COLO829 (cell line): ENCODE measurements at regions not wholly inside any gene's neighbourhood (a gene's known extent, or its start where the extent isn't known, plus 50 kb on each side); places are given as distances from the start of the nearest gene placed in this dataset.

Experiments
- DNase-seq: peaks from one replicate; pipeline ENCODE4 v3.0.0; 2012; ENCODE audit warnings: low spot score

DNA sequence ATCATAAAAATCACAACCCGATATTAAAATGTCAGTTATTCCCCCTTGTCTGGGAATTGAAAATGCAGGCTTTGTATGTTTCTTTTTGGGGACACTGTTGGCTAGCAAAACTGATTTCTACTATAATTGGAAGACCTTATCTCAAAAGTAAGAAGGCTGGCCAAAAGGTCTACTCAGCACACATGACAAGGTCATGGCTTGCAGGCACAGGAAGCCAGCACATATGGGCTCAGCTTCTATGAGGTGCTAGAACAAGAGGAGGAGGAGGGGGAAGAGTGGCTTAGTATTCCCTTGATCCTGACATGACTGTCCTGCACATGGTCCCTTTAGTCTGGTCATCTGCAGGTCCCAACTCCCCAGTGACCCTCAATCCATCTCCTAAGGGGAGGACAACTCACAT, 681.2 kb downstream of the SQOR start:
- no peak for DNase-seq

DNA sequence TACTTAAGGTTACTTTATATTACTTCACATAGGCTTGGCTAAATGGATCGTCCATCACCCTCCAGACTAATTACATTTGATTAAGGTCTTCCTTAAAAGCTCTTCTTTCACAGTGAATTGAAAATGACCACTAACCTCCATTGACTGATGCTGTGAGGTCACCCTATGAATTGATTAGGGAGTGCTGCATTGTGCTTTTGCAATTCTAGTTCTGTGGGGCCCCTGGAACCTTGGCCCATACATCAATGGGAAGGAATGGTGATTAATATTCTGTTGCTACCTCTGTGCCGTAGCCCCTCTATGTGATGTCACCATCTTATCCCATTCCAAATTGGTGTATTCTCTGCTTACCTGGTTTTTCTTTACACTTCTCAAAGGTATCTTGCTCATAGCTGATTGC, 682.2 kb downstream of the SQOR start:
- no peak for DNase-seq

DNA sequence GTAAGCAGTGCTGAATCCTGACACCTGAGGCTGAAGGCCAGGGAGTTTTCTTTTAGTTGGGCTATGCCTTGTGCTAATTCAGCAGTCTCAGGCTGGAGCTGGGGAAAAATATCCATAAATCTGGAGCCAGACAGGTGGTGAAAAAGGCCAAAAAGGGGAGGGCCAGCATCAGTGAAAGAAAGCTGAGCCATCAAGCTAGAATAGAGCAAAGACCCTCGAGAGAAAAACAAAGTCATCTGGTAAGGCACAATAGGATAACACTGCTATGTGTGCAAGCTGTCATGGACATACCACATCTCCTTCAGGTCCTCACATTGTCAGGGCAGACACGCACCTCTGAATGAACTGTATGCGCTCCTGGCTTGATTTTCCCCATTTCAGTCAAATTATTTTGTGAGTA, 687.9 kb downstream of the SQOR start:
- DNase-seq: no peak

DNA sequence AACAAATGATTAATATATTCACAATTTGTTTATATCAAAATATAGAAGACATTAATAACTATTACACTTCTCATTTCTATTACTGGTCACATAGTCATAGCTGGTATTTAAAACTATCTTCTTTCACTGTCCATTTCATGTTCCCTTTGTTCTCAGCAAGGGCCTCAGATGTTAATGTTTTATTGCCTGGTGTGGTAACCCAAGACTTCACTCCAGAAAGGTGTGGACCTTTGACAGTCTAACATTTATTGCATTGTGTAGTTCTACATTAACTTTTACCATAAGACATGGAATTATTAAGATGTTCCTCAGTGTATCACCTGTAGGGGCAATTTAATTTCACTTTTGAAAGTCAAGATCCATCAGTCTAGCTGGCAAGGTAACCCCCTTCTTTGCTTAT, 691.3 kb downstream of the SQOR start:
- DNase-seq: no peak

DNA sequence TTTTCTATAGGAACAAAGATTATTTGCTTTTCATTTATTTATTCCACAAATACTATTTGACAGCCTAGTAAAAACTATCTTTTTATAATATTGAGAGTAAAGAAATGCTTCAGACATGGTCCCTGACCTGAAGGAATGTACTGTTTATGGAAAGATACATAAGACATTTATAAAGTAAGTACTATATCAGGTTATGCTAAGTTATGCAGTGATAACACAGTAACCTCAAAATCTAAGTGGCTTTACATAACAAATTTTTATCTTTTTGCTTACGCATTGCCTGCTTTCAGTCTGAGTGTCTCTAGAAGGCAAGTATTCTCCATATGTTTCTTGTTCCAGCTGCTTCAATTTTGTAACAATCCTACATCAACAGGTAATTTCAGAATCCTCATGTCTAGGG, 694.0 kb downstream of the SQOR start:
- no peak for DNase-seq

DNA sequence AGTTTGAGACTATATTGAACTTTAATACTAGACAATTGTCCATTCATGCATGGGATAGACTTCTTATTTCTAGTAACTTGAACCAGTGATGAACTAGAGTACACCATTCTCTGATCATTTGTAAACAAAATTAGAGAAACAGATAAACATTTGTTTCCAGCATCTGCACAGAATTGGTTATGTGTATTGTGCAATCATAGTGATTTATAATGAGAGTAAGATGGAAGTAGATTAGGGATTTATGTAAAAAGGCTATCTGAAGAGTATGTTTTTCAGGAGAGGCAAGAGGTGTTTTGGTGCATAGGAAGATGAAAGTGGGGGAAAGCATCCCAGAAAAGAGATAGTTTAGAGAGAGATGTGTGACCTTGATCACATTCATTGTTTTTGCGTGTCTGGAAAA, 695.0 kb downstream of the SQOR start:
- DNase-seq: no peak

DNA sequence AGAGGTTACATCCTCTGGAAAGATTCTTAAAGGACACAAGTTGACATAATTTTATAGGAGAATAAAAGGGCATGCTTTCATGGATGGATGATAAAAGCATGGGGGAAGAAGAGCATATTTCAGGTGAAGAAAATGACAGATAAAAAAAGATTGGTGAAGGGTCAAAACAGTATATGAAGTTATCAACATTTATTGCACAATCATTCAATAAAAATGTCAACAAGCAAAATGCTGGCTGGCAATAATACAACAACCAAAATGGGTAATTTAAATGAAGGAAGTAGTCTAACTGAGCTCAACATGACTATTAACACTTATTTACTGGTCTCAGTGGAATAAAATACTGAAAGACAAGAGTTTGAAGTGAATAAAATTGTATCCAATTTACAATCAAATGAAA, 696.7 kb downstream of the SQOR start:
- no peak for DNase-seq

DNA sequence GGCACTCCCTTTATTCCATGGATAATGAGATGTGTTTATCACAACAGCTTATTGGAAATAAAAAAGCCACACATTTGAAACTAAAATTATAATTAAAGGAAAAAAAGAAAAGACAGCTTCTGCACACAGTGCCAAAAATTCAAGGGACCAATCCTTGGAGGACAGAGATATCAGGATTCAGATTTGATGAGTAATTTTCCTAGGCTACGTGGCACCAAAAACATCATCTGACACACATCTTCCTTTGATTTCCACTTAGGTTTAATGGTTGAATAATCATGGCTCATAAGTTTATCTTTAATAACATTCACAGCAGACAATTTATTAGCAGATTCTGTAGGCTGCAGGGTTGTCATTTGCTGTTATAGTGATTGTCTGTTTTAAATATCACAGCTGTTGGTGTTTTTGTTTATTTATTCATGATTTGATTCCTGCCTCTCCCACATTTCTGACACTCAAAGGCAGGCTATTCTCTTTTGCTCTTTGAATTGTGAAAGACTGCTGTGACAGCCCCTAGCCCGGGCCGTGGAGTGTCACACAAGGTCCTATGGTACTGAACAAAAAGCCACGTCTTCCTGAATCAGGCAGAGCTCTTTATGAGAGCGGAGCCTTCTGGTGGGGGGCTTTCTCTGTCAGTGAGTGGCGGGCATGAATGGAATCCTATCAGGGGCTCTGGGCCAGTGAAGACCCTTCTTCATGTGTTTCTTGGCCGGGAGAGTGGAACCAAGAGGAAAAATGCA, 708.5 kb downstream of the SQOR start:
- DNase-seq: no peak

DNA sequence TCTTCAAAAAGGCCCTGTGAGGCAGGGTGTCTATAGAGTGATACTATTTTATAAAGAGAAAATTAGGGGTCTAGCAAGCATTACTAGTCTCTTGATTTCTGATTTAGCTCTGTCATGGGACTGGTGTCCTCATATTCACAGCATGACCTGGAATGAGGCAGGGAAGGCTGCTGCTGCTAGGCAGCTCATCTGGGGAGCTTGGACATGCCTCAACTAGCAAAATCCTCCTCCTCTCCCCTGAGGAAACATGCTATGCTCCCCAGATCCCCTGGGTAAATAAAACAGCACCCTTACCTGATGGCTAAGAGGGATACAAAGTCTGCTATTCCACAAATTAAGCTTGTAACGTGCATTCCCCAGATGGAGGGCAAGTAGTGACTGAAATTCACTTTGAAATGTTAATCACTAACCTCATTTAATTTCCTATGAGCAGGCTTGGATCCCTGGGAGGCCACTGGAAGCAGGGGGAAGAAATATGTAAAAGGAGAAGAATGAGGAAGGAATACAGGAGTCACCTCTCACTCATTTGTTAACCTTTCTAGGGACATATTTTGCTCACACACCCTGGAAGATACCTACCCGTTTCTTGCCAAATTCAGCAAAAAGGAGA, 709.4 kb downstream of the SQOR start:
- DNase-seq: no peak

DNA sequence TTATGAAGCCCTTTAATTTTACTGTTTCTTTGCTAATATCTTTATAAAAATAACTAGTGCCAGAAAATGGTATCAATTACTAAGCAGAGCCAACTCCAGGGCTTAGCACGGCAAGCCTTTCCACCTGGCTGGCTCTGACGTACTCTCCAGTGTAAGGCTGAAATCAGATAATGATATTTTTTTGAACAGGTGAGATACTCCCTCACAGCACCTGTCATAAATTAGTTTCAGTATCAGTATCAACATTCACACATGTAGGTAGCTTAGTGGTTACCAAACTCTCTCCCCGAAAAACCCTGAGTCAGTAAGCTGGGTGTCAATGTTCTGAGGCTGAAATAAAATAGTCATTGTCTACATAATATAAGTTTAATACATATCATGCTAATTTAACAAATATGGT, 710.1 kb downstream of the SQOR start:
- DNase-seq: no peak

DNA sequence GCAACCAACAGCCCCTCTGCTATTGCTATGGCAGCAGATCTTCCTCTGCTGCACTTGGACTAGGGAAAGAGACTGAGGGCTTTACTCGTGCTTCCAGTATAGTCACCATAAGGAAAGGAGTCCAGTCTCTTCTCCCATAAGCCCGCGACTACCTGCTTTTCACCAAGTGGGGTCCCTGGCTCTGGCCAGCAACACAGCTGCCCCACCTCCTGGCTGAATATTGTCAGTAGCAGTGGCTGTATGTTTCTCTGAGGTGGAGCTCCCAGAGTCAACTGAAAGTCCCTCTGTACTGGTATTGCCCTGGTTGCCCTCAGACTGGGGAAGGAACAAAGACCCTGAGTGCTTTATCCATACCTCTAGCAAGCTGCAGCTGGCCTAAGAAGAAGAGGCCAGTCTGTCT, 719.6 kb downstream of the SQOR start:
- no peak for DNase-seq

DNA sequence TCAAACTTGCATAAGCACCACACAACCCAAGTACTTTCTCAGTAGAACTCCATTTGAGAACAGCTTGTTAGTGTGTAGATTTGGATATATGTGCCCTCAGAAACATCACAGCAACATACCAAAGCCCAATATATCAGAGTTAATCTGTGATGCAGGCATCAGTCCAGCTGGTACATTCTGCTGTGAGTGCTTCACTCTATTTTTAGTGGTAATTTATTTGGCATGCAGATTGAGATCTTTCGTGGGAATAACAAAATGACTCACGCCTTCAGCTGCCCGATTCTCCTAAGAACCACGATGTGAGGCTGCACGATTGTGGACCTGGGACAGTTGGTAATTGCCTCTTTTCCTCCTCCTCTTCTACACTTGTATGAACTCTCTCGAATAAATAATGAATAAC, 730.7 kb downstream of the SQOR start:
- no peak for DNase-seq

DNA sequence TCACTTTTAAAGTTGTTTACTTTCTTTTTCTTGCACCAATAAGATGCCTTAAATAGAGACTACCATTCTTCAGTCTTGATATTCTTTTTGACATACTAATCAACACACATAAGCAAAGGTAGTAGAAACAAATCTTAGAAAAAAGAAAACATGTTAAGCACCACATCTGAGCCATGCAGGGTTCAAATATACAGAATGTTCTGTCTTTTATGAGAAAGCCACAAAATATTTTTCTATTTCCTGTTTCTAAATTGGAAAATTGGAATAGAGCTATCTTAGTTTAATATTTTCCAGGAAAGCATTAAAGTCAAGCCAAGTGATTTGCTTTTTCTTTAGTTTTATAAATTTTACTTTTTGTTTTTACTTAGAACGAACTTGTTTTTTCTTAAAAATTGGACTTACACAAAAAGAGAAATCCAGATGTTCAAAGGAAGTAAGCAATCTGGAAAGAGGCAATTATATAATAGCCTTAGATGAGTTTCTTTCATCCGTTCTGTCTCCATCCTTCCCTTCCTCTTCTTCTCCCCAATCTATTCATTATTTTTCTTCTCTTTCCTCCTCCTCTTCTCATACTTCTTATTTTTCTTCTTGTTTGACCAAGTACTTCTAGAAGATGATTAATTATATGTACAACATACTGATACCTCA, 731.7 kb downstream of the SQOR start:
- DNase-seq: no peak

DNA sequence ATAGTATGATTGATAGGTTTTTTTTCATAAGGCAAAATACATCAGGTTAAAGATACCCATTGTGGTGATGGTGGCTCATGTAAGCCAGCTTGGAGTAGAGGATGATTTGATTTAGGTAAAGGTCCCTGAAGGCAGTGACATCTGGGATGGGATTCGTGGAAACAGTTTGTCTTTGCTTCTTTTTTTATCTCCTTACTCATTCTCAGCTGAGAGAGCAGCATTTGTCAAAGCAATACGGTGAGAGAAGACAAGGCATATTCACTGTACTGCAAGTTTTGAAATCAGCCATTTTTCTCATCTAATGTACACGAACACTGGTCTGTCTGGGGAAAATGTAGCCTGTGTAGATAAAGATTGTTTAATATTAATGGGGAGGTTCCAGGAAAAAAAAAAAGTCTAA, 749.1 kb downstream of the SQOR start:
- DNase-seq: no peak

DNA sequence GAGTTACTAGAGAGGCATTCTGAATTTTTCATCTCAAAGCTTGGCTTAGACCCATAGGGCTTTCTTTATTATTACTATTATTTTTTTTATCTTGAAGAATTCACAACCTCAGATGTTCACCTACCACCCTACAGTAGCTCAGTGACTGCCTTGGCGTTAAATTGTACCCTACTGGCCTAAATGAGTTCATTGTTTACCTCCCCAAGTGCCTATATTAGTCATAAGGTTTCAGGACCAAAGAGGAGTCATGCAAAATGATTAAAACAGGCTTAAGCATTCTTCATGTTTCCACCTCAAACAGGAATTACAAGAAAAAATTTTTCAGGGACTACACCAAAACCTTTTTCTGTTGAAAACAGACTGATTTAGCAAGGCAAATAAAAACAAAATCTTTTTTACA, 751.5 kb downstream of the SQOR start:
- peak; percentile 38 for DNase-seq

DNA sequence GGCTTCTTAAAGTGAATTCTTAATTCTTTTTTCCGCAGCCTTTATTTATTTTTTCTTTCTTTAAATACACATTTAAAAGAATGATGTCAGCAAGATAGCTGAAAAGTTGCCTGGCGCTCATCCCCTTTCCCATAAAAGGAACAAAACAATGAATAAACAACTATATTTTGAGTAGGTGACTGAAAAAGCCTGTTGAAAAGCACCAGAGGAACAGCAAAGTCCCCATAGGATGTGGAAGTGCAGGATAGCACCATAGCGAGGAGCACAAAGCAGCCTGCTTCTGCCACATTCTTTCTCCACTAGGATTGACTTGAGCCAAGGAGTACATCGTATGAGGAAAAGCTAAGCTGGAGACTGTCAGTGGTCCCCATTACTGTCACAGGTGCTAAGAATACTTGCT, 754.9 kb downstream of the SQOR start:
- no peak for DNase-seq

DNA sequence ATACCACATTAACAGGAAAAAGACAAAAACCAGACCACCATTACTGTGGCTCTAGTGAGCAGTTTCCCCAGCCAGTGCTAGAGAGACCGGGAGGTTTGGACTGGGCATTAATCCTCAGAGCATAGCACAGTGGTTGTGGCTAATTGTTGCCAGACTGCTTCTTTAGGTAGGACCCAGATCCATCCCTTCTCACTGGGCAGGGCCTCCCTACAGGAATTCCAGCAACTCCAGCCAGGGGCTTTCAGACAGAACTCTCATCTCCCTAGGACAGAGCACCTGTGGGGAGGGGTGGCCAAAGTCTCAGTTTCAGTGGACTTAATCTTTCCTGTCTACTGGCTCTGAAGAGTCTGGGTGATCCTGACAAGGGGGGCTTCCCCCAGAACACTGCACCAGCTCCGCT, 759.6 kb downstream of the SQOR start:
- no peak for DNase-seq

DNA sequence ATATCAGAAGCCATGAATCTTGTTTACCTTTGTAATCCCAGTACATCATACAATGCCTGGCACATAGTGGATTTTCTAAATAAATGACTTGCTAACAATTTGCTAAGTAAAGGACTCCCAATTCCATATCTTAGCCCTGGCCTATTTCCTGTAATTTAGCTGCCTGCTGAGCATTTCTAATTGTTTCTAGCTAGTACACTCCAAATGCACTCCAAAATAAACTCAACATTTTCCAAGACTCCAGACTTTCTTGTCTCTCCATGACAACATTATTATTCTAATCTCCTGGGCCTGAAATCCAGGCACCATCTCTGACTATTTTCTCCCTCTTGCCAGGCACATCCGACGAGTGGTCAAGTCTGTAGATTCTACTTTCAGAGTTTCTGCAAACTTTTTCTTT, 773.5 kb downstream of the SQOR start:
- no peak for DNase-seq

DNA sequence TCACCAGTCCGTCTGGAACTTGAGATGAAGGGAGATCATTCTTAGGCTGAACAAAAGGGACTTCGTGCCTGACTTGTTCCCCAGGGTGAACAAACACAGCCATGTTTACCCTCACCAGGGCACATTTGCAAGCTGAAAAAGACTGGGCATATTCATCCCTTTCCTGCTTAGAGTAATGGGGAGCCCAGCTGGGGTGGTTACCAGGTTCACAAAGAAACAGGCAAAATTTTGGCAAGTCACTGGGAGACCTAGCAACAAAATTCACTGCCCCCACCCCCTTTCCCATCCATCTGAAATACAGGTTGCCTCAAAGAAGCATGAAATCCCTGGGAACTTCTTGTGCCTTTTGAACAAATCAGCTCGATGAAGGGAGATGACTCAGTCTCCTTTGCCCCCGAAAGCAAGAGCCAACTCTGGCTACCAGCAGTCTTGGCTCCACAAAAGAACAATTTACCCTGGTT, 775.0 kb downstream of the SQOR start:
- no peak for DNase-seq

DNA sequence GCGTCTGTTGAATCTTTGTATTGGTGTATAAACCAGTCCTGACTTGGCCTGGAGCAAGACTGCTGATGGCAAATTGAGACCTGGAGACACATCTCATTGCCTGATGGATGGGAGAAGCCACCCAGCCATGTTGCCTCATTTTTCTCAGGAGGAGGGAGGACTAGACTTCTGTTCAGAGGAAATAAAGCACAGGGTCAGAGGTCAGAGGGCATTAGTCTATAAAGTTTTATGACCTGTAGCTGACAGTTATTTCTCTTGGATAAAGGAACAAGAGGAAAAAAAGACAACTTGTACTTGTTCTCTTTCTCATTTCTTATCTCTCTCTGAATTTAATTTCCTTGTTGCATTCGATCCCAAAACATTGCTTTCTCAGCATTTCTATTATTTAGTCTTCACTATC, 775.9 kb downstream of the SQOR start:
- no peak for DNase-seq

DNA sequence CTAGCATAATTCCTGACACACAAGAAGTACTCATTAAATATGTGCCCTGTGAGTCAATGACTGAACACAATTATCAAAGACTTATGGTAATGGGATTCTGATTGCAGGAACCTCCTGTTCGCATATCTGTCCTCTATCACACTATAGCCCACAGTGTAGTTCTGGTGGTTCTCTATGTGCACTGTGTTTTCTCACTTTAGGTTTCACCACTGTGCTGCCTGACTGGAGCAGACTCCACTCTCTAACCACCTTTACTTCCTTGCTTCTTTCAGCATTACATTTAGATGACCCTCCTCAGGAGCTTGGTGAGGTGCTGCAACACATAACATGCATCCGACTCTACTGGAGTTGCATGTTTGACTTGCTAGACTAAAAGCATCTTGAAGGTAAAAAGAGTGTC, 777.1 kb downstream of the SQOR start:
- no peak for DNase-seq

DNA sequence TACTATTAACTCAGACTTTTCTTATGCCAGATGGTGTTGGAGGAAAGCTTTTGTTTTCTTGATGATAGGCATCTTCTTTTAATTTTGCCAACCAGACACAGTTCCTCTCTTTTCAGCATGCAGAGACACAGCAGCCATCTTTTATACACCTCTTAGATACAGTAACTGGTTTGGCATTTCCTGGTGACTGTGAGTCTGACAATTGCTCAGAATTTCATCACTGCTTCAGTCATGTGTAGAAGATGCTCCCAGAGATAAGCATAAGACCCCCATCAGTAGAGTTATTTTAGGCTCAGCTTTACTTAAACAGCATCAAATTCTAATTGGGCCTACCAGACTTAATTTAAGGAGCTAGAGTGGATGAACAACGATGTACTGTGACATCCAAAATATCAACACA, 779.0 kb downstream of the SQOR start:
- DNase-seq: no peak

DNA sequence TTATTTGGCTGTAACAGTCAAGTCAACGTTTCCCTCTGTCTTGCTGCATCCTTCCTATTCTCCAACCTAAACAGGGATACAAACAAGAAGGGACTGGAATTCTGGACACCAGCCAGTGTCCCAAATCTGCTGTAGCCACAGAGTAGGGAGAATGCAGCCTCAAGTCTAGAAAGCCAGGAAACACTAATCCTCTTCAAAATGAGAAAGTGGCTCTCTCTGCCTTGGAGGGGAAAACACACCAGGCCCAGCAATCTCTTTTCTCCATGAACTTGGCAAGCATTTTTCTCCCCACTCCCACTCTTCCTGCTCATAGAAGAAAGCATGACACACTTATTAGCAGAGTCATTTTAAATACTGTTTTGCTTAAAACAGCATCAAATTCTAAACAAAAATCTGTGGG, 781.7 kb downstream of the SQOR start:
- no peak for DNase-seq

DNA sequence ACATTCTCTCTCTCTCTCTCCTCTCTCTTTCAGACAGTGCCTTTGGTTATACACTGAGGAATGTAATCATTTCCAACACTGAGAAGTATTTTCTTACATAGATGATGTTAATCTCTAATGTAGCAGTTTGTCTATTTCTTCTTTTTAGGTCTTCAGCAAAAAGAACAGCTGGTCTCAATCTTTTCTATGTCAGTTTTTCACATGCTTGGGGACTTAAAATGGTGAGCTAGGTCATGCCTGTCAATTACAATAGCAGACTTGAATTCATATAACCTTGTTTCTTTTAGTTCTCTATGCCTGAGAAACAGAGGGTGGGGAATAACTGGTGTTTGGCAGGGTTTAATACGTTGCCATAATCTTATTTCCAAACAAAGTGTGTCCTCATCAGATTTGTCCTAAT, 786.2 kb downstream of the SQOR start:
- no peak for DNase-seq
